Esophagus muscularis mucosa (tissue), 3 donors: ENCODE measurements at regions not wholly inside any gene's neighbourhood (a gene's known extent, or its start where the extent isn't known, plus 50 kb on each side); places are given as distances from the start of the nearest gene placed in this dataset.

Source experiments
- CTCF ChIP-seq, 3 experiments: fragments of 200-600 bp in 2 of 3; fragments of 450-650 bp in 1 of 3; sonication (generic) in 2 of 3; IDR thresholded peaks; one replicate each; pipeline ENCODE4 v1.5.1; 2017 to 2019; ENCODE audit warnings: antibody characterized with exemption in 3 of 3, mild to moderate bottlenecking in 2 of 3, moderate library complexity in 1 of 3
- POLR2A ChIP-seq: fragments of 450-650 bp; IDR thresholded peaks from one replicate; pipeline ENCODE4 v1.6.1; 2017; ENCODE audit warnings: antibody characterized with exemption, moderate library complexity, mild to moderate bottlenecking, low read depth

- TF ChIP-seq POLR2A (no peak), CTCF (IDR thresholded peaks at IDR 0.05) (no peak)
Observed at GRCh38 chr20:23212464-23212995, 126.4 kb upstream of the CD93 start.
